HG03135 (cell line): ENCODE measurements at regions not wholly inside any gene's neighbourhood (a gene's known extent, or its start where the extent isn't known, plus 50 kb on each side); places are given as distances from the start of the nearest gene placed in this dataset.

Experiments used
- ATAC-seq: cut with Tn5 transposase; IDR thresholded peaks from one replicate; pipeline ENCODE4 v1.9.1; 2021; ENCODE audit warnings: mild to moderate bottlenecking, moderate library complexity; ENCODE audit not compliant: unreplicated experiment

DNA sequence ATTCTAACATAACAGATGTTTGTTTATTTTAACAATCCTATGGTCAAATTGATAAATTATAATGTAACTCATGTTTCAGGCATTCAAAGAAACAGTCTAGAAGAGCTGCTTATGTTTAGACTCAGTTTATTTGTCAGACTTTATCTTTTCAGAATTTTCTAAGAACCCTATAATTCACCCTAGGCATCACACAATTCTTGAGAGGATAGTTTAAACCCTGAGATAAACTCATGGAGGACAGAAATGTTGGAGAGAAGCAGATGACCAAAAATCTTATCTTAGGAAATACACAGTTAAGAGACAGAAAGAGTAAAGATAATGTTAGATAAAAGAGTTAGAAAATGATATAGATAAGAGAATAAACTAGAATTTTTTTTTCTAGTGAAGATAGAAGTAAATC lies 1185.7 kb upstream of the SLC10A2 start:
- ATAC-seq: no peak

DNA sequence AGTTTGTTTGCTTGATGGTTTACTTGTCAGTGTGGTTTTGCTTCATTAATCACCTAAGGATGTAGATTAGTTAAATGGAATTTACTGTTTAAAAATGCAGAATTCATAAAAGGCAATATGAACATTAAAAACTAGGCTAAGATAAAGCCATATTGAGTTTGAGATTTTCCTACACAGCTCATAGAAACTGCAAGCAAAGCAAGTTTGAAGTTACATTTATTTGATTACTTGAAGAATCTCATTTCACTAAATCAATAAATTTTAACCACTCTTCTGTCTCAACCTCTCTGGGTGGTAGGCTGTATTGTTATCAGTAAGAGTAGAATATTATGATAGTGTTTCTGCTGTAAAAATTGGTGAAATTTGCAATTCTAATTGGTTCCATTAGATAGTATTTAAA lies 1180.7 kb upstream of the SLC10A2 start:
- ATAC-seq: no peak

- no peak for ATAC-seq
Observed at GRCh38 chr13:104206450-104207044, 1140.3 kb upstream of the SLC10A2 start.

GRCh38 chr13:104204177-104204576 lies 1138.0 kb upstream of the SLC10A2 start:
- ATAC-seq: no peak

DNA sequence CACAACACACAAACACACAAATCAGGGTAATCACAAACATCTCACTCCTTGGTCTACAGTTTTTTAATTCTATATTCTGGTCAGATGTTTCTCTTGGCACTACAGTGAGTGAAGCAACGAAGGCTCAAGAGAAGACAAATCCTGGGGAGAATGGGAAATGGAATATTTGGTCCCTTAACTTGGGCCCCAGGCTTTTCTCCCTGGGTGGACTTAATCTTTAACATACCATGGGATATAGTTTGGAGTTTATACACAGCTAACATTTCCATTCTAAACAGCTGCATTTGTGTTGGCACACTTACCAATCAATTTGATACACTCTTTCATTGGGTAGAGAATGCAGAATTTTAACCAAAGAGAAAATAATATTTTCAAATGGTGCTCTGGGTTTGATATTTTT lies 1132.6 kb upstream of the SLC10A2 start:
- no peak for ATAC-seq

DNA sequence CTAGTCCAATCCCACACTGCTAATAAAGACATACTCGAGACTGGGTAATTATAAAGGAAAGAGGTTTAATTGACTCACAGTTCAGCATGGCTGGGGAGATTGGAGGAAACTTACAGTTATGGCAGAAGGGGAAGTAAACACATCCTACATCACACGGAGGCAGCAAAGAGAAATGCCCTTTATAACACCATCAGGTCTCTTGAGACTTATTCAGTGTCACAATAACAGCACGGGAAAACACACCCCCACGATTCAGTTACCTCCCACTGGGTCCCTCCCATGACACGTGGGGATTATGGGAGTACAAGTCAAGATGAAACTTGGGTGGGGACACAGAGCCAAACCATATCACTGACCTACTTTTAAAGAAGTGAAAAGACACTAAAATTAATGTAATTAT lies 1130.4 kb upstream of the SLC10A2 start:
- ATAC-seq: no peak

- ATAC-seq: no peak
Observed at GRCh38 chr13:104181526-104182231, 1115.5 kb upstream of the SLC10A2 start.

GRCh38 chr13:104170980-104171555 lies 1104.9 kb upstream of the SLC10A2 start:
- no peak for ATAC-seq

- ATAC-seq: no peak
Observed at GRCh38 chr13:104163866-104164630, 1097.8 kb upstream of the SLC10A2 start.

- no peak for ATAC-seq
Observed at GRCh38 chr13:104160536-104160935, 1094.3 kb upstream of the SLC10A2 start.

- ATAC-seq: no peak
Observed at GRCh38 chr13:104143760-104144416, 1077.7 kb upstream of the SLC10A2 start.

- ATAC-seq: no peak
Observed at GRCh38 chr13:104140552-104140951, 1074.3 kb upstream of the SLC10A2 start.

- ATAC-seq: no peak
Observed at GRCh38 chr13:104137416-104137815, 1071.2 kb upstream of the SLC10A2 start.

GRCh38 chr13:104132849-104133248 lies 1066.6 kb upstream of the SLC10A2 start:
- ATAC-seq: no peak

DNA sequence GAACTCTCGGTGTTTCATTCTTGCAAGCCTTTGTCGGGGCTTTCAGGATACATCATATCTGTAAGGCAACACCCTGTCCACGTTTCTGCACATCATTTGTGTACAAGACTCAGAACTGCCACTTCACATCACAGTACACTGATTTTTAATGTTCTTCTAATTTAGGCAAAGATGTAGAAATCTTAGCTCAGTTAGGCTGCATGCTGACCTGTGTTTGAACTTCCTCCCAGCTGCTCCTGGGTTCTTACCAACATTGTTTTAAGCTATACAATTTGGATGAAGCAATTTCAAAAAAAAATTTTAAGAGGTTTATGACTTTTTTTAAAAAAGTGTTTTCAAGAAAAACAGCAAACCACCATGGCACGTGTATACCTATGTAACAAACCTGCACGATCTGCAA lies 1047.9 kb upstream of the SLC10A2 start:
- ATAC-seq: no peak

GRCh38 chr13:104111031-104111430 lies 1044.8 kb upstream of the SLC10A2 start:
- no peak for ATAC-seq

GRCh38 chr13:104106705-104107393 lies 1040.6 kb upstream of the SLC10A2 start:
- no peak for ATAC-seq

- ATAC-seq: no peak
Observed at GRCh38 chr13:104105418-104106355, 1039.5 kb upstream of the SLC10A2 start.

GRCh38 chr13:104099750-104100149 lies 1033.5 kb upstream of the SLC10A2 start:
- no peak for ATAC-seq
